ENCODE measurements at regions not wholly inside any gene's neighbourhood (a gene's known extent, or its start where the extent isn't known, plus 50 kb on each side); places are given as distances from the start of the nearest gene placed in this dataset.

DNA sequence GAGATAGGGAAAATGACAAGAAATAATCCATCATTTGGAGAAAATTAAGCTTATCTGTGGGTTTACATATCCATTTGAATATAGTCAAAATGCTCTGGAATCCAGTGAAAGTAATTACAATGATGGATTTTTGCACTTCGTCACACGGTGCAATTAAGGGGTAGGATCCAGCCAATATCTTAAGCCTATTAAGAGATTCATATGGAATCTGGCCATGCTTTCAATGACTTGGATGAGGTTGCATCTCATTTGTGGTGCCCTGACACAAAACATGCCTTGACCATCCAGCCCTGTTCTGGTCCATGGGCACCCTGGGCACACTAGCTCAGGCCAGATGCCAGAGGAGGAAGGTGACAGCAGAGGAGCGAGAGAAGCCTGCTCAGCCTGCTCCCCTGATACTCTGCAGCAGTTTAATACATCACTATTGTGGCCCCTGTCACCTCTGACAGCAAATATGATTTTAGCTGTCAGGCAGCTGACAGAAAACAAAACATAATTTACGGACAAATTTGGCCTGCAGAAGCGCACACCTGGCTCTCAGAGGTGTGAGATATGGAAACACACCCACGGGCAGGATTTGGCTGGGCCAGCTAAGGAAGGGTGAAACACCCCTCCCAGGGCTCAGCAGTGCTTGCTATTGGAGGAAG lies 94.1 kb upstream of the ST8SIA3 start:
- DNase-seq (ENCODE audit: low read depth), result no peak
- no peak overlapping the region for H3K4me3 ChIP-seq (ENCODE audit: low read length)
- TF ChIP-seq, protein P1, sequence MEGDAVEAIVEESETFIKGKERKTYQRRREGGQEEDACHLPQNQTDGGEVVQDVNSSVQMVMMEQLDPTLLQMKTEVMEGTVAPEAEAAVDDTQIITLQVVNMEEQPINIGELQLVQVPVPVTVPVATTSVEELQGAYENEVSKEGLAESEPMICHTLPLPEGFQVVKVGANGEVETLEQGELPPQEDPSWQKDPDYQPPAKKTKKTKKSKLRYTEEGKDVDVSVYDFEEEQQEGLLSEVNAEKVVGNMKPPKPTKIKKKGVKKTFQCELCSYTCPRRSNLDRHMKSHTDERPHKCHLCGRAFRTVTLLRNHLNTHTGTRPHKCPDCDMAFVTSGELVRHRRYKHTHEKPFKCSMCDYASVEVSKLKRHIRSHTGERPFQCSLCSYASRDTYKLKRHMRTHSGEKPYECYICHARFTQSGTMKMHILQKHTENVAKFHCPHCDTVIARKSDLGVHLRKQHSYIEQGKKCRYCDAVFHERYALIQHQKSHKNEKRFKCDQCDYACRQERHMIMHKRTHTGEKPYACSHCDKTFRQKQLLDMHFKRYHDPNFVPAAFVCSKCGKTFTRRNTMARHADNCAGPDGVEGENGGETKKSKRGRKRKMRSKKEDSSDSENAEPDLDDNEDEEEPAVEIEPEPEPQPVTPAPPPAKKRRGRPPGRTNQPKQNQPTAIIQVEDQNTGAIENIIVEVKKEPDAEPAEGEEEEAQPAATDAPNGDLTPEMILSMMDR (IDR thresholded peaks at IDR 0.05; ENCODE audit: insufficient read depth, low read depth, low read length, missing control alignments), result no peak

DNA sequence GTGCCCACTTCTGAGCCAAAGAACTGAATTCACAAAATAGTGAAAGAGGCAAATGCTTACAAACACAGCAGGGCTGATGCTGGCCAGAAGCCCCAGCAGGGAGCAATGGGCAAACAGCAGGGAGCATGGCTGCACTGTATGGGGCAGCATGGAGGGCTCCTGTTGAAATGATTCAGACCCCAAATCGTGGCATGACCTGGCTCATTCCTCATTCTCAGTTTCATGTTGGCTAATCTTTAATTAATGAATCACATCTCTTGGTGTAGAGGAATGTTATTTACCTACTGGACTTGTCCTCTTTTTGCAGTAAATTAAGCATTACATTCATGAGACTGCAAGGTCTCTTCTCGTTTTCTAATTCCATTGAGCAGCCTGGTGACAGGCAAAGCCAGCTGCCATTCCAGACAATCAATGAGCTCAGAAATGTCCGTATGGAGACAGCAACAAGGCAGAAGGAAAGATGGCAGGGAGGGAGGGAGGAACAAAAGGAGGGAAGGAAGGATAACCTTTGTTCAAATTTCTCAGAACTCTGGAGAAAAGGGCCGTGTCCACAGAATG lies 84.9 kb upstream of the ST8SIA3 start:
- TF ChIP-seq, protein P1 (IDR thresholded peaks at IDR 0.05; ENCODE audit: insufficient read depth, low read depth, low read length, missing control alignments), result no peak
- no peak overlapping the region for H3K4me3 ChIP-seq (ENCODE audit: low read length)
- DNase-seq (ENCODE audit: low read depth), result no peak

DNA sequence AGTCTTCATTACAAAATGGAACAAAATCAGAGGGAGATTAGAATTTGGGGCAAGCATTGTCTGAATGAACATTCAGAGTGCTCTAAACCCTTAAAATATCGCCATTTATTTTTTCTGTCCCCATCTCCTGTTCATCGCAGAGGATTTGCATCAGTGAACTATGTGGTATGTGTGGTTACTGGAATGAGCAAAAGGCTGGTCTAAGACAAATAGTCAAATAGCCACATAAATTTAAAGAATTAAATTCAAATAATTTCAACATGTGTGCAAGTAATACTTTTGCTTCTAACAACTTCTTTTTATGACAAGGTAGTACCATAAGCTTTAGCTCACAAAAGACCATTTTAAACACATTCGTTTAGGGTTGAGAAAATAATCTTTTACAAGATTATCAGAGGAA lies 82.6 kb upstream of the ST8SIA3 start:
- TF ChIP-seq, protein P1 (IDR thresholded peaks at IDR 0.05; ENCODE audit: insufficient read depth, low read depth, low read length, missing control alignments), result no peak
- DNase-seq (ENCODE audit: low read depth), result no peak
- no peak overlapping the region for H3K4me3 ChIP-seq (ENCODE audit: low read length)

DNA sequence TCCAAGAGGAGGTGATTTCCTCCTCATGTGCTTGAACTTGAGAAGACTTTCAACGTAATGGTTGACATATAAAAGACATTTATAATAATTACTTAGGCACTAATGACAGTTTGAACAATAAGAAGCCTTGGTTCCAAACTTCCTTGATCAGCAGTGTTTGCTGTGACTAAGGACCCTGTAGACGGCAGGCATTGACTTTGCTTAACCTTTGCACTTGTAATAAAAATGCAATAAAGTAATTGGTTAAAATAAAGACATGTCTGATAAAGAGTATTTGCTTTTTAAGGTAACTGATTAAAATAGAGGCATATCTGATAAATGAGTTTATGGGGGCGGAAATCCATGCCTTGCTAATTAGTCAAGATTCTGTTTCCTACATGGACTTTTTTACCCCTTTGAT lies 82.2 kb upstream of the ST8SIA3 start:
- no peak for DNase-seq (ENCODE audit: low read depth)
- TF ChIP-seq, protein P1 (IDR thresholded peaks at IDR 0.05; ENCODE audit: insufficient read depth, low read depth, low read length, missing control alignments), result no peak
- no peak overlapping the region for H3K4me3 ChIP-seq (ENCODE audit: low read length)

DNA sequence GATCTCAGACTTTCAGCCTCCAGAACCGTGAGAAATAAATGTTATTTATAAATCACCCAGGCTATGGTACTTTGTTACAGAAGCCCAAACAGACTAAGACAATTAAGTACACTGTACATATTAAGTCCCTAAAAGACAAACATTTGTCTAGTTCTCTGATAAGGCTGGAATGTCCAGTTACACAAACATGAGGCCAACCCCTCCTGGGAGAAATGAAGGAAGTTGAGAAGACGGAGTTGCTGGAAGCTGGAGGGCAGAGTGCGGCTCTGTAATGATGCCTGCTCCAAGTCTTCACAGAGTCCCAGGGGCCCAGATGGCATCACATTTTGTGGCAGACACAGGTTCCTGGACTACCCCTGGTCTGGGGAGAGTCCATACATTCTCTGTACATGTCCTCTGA lies 79.2 kb upstream of the ST8SIA3 start:
- DNase-seq (ENCODE audit: low read depth), result no peak
- H3K4me3 ChIP-seq (ENCODE audit: low read length), result no peak overlapping the region
- TF ChIP-seq, protein P1 (IDR thresholded peaks at IDR 0.05; ENCODE audit: insufficient read depth, low read depth, low read length, missing control alignments), result no peak

DNA sequence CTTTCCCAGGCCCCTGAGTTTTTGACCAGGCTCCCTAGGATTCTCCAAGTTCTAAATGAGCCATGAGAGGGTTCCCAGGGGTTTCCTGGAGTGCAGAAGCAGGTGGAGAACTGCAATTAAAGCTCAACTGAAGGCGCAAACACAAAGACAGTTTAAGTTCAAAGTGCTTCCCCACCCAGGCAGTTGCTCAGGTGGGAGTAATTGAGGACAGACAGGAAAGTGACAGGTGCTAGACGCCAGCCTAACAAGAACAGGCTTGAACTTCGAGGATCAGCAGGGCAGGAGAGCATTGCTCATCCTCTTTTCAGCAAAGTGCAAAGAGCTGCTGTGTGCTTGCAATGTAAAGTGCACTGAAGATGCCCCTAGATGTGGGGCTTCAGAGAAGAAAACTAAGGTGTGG lies 77.2 kb upstream of the ST8SIA3 start:
- DNase-seq (ENCODE audit: low read depth), result no peak
- TF ChIP-seq, protein P1 (IDR thresholded peaks at IDR 0.05; ENCODE audit: insufficient read depth, low read depth, low read length, missing control alignments), result no peak
- no peak overlapping the region for H3K4me3 ChIP-seq (ENCODE audit: low read length)

DNA sequence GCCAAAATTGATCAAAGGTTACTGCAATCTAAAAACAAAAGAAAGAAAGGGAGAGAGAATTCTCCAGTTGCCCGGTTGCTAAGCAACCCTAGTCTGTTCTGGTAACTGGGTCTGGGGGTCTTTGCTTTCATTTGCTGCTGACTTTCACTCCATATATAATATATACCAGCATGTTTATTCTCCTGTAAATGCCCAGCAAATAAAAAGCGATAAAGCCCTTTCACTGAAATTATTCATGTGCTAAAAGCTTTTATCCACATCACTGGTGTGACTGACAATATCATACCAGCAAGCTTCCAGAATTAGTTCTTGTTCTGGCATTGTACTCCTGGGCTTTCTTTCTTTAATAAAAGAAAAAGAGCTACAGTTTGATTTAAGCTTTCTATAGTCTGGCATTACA lies 75.5 kb upstream of the ST8SIA3 start:
- no peak overlapping the region for H3K4me3 ChIP-seq (ENCODE audit: low read length)
- no peak for DNase-seq (ENCODE audit: low read depth)
- TF ChIP-seq, protein P1 (IDR thresholded peaks at IDR 0.05; ENCODE audit: insufficient read depth, low read depth, low read length, missing control alignments), result no peak
